ENCODE measurements at regions not wholly inside any gene's neighbourhood (a gene's known extent, or its start where the extent isn't known, plus 50 kb on each side); places are given as distances from the start of the nearest gene placed in this dataset.

DNA sequence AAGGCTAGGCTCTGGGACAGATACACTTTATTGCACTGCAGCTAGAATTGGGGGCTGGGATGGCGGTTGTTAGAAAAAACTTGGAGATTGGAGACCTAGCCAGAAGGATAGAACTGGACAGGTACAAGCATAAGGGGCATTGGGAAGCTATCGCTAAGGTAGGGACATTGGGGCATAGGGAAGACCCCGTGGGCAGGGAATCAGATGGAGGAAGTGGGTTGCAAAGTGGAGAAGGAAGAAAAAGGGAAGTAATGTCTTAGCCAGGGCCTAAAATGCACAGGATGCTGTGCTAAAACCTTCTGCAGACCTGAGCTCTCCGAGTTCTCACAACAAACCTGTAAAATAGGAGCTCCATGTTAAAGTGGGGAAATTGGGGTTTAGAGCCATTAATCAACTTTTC is 178.2 kb downstream of the ZDHHC21 start:
- CTCF ChIA-PET, result no interaction called here
- no peaks in the 10 kb centered on the region for H3K9me3 ChIP-seq (ENCODE audit: low read depth, low read length, poor library complexity, severe bottlenecking)
- peaks cover 13% of the 10 kb centered on the region for H3K4me1 ChIP-seq (ENCODE audit: insufficient read depth, low read length, poor library complexity, severe bottlenecking)
- no peaks in the 10 kb centered on the region for H3K36me3 ChIP-seq (ENCODE audit: insufficient read depth, low read length, poor library complexity, severe bottlenecking)
- POLR2A ChIA-PET (ENCODE audit: low non-redundant PET), result no interaction called here
- no peak overlapping the region for H3K27ac ChIP-seq (ENCODE audit: low read depth, low read length, poor library complexity, severe bottlenecking)
- intact Hi-C loops (cut with micrococcal nuclease; ENCODE audit: unreplicated experiment), result no loop called here
- H3K4me3 ChIP-seq (ENCODE audit: low read depth, low read length, poor library complexity, severe bottlenecking), result no peak overlapping the region
- BruUV-seq (replicated peaks), result no TSS peak
- no peak for TF ChIP-seq EZH2 (IDR thresholded peaks at IDR 0.05; ENCODE audit: borderline replicate concordance, low read depth, low read length, poor library complexity, severe bottlenecking)
- TF ChIP-seq, protein P1, sequence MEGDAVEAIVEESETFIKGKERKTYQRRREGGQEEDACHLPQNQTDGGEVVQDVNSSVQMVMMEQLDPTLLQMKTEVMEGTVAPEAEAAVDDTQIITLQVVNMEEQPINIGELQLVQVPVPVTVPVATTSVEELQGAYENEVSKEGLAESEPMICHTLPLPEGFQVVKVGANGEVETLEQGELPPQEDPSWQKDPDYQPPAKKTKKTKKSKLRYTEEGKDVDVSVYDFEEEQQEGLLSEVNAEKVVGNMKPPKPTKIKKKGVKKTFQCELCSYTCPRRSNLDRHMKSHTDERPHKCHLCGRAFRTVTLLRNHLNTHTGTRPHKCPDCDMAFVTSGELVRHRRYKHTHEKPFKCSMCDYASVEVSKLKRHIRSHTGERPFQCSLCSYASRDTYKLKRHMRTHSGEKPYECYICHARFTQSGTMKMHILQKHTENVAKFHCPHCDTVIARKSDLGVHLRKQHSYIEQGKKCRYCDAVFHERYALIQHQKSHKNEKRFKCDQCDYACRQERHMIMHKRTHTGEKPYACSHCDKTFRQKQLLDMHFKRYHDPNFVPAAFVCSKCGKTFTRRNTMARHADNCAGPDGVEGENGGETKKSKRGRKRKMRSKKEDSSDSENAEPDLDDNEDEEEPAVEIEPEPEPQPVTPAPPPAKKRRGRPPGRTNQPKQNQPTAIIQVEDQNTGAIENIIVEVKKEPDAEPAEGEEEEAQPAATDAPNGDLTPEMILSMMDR (conservative IDR thresholded peaks at IDR 0.05; ENCODE audit: low read depth, low read length), result no peak
- DNase-seq (ENCODE audit: low spot score), result no peak
- H3K27me3 ChIP-seq (replicated peaks; ENCODE audit: insufficient read depth, low read depth, low read length, poor library complexity), result no peaks in the 10 kb centered on the region

DNA sequence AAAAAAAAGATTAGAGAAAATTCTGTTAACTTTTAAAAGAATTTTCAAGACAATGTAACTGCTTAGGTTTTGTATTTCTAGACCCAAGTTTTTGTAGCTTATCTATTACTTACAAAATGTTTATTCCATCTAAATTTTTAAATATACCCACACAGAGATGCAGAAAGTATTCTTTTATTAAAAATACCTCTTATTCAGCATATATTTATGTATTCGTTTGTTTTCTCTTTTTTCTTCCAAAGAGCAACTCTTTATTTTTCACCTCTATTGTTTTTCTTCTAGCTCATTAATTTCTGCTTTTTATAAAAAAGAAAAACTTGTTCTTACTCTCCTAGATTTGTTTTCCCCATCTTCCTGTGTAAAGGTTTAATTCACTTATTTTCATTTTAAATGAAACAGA is 180.3 kb downstream of the ZDHHC21 start:
- CTCF ChIA-PET, result no interaction called here
- Histone ChIP-seq H3K4me3 (ENCODE audit: low read depth, low read length, poor library complexity, severe bottlenecking) (no peak overlapping the region), H3K9me3 (ENCODE audit: low read depth, low read length, poor library complexity, severe bottlenecking) (no peaks in the 10 kb centered on the region), H3K36me3 (ENCODE audit: insufficient read depth, low read length, poor library complexity, severe bottlenecking) (no peaks in the 10 kb centered on the region), H3K27me3 (replicated peaks; ENCODE audit: insufficient read depth, low read depth, low read length, poor library complexity) (no peaks in the 10 kb centered on the region), H3K4me1 (ENCODE audit: insufficient read depth, low read length, poor library complexity, severe bottlenecking) (peaks cover 13% of the 10 kb centered on the region), H3K27ac (ENCODE audit: low read depth, low read length, poor library complexity, severe bottlenecking) (no peak overlapping the region)
- TF ChIP-seq, protein P1 (conservative IDR thresholded peaks at IDR 0.05; ENCODE audit: low read depth, low read length), result no peak
- TF ChIP-seq EZH2 (IDR thresholded peaks at IDR 0.05; ENCODE audit: borderline replicate concordance, low read depth, low read length, poor library complexity, severe bottlenecking), result no peak
- no peak for DNase-seq (ENCODE audit: low spot score)
- POLR2A ChIA-PET (ENCODE audit: low non-redundant PET), result no interaction called here
- BruUV-seq (replicated peaks), result no TSS peak
- intact Hi-C loops (cut with micrococcal nuclease; ENCODE audit: unreplicated experiment), result no loop called here

DNA sequence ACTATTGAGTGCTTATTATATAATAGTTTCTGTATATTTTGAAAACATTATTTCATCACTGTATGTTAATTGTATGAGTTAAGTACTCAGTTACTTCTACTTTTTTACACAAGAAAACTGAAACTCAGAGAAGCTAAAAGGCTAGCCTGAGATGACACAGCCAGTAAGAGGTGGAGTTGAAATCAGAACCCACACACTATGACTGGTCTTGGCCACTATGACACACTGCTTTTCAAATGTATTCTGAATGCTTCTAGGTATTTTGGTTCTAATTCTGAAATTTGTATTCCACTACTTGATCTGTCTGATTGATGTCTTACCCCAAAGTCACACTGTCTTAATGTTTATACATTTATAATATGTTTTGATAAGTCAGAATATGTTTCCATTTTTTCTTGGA is 181.8 kb downstream of the ZDHHC21 start:
- Histone ChIP-seq H3K27me3 (replicated peaks; ENCODE audit: insufficient read depth, low read depth, low read length, poor library complexity) (no peaks in the 10 kb centered on the region), H3K36me3 (ENCODE audit: insufficient read depth, low read length, poor library complexity, severe bottlenecking) (no peaks in the 10 kb centered on the region), H3K9me3 (ENCODE audit: low read depth, low read length, poor library complexity, severe bottlenecking) (no peaks in the 10 kb centered on the region), H3K27ac (ENCODE audit: low read depth, low read length, poor library complexity, severe bottlenecking) (no peak overlapping the region), H3K4me3 (ENCODE audit: low read depth, low read length, poor library complexity, severe bottlenecking) (no peak overlapping the region), H3K4me1 (ENCODE audit: insufficient read depth, low read length, poor library complexity, severe bottlenecking) (peaks cover 5% of the 10 kb centered on the region)
- intact Hi-C loops (cut with micrococcal nuclease; ENCODE audit: unreplicated experiment), result no loop called here
- POLR2A ChIA-PET (ENCODE audit: low non-redundant PET), result no interaction called here
- CTCF ChIA-PET, result no interaction called here
- no peak for TF ChIP-seq EZH2 (IDR thresholded peaks at IDR 0.05; ENCODE audit: borderline replicate concordance, low read depth, low read length, poor library complexity, severe bottlenecking)
- TF ChIP-seq, protein P1 (conservative IDR thresholded peaks at IDR 0.05; ENCODE audit: low read depth, low read length), result no peak
- BruUV-seq (replicated peaks), result no TSS peak
- DNase-seq (ENCODE audit: low spot score), result no peak
